Chondrocyte (in vitro differentiated cells): ENCODE measurements at regions not wholly inside any gene's neighbourhood (a gene's known extent, or its start where the extent isn't known, plus 50 kb on each side); places are given as distances from the start of the nearest gene placed in this dataset.
"Not testable (repeated sequence)": the region's sequence is repeated elsewhere in the genome, so short reads cannot be mapped to it uniquely, and the experiment has no call there.

Experiments
- DNase-seq: peaks from one replicate; pipeline ENCODE4 v3.0.0; 2021; ENCODE audit warnings: mixed read lengths, low spot score
- H3K27ac Mint-ChIP-seq: one replicate; pipeline ENCODE4 v1.8.0; 2021; ENCODE audit warnings: mild to moderate bottlenecking, moderate library complexity, mixed read lengths; ENCODE audit not compliant: unreplicated experiment
- H3K27me3 Mint-ChIP-seq: 2 replicates; pipeline ENCODE4 v1.8.0; 2021; ENCODE audit warnings: low read depth, mixed read lengths
- H3K36me3 Mint-ChIP-seq: 2 replicates; pipeline ENCODE4 v1.8.0; 2021; ENCODE audit warnings: low read depth, mixed read lengths
- H3K4me1 Mint-ChIP-seq: 2 replicates; pipeline ENCODE4 v1.8.0; 2021; ENCODE audit warnings: low read depth, mild to moderate bottlenecking, mixed read lengths
- H3K4me3 Mint-ChIP-seq: one replicate; pipeline ENCODE4 v1.8.0; 2021; ENCODE audit warnings: mild to moderate bottlenecking, moderate library complexity, mixed read lengths; ENCODE audit not compliant: unreplicated experiment
- H3K9me3 Mint-ChIP-seq: 2 replicates; pipeline ENCODE4 v1.8.0; 2021; ENCODE audit warnings: low read depth, mixed read lengths
- TF ChIP-seq, protein P1 (sequence below): fragments of 200-600 bp; sonication (generic); IDR thresholded peaks from 2 replicates; pipeline ENCODE4 v1.5.0; 2021; ENCODE audit warnings: antibody characterized with exemption, mild to moderate bottlenecking, moderate library complexity

DNA sequence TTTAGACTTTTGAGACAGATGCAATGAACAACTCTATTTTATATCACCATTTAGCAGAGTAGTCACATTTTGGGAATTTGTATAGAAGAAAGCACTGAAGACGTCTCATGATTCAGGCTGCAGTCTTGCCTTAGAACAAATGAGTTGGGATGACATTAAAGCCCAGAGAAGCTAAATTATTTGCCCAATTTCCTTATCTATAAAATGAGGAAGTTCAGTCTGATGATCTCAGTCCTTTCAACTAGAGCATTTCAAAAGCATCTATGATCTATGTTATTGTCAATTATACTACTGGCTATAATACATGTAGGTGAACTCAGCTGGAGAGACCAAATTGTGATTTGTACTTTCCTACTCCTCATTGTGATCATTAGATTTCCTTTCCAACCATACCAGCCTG lies 154.1 kb downstream of the OSTF1 start:
- no peak for DNase-seq
- peaks cover 14% of the 10 kb centered on the region for H3K27me3 Mint-ChIP-seq
- no peak overlapping the region for H3K4me3 Mint-ChIP-seq
- H3K4me1 Mint-ChIP-seq, result peaks cover 5% of the 10 kb centered on the region
- TF ChIP-seq, protein P1, sequence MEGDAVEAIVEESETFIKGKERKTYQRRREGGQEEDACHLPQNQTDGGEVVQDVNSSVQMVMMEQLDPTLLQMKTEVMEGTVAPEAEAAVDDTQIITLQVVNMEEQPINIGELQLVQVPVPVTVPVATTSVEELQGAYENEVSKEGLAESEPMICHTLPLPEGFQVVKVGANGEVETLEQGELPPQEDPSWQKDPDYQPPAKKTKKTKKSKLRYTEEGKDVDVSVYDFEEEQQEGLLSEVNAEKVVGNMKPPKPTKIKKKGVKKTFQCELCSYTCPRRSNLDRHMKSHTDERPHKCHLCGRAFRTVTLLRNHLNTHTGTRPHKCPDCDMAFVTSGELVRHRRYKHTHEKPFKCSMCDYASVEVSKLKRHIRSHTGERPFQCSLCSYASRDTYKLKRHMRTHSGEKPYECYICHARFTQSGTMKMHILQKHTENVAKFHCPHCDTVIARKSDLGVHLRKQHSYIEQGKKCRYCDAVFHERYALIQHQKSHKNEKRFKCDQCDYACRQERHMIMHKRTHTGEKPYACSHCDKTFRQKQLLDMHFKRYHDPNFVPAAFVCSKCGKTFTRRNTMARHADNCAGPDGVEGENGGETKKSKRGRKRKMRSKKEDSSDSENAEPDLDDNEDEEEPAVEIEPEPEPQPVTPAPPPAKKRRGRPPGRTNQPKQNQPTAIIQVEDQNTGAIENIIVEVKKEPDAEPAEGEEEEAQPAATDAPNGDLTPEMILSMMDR, result no peak
- no peak overlapping the region for H3K27ac Mint-ChIP-seq
- peaks cover 5% of the 10 kb centered on the region for H3K36me3 Mint-ChIP-seq
- peaks cover 13% of the 10 kb centered on the region for H3K9me3 Mint-ChIP-seq

DNA sequence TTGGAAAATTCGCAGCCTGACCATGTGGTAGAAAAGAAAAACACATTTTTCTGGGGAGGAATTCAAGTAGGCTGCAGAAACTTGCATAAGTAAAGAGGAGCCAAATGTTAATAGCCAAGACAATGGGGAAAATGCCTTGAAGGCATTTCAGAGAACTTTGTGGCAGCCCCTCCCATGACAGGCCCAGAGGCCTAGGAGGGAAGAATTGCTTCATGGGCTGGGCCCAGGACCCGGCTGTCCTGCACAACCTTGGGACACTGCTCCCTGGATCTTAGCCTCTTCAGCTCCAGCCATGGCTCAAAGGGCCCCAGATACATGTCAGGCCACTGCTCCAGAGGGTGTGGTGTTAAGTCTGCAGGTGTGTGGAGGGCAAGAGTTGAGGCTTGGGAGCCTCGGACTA lies 158.6 kb downstream of the OSTF1 start:
- Mint-ChIP-seq H3K27ac (no peak overlapping the region), H3K9me3 (peaks cover 41% of the 10 kb centered on the region), H3K27me3 (peaks cover 9% of the 10 kb centered on the region), H3K4me1 (no peaks in the 10 kb centered on the region), H3K36me3 (peaks cover 14% of the 10 kb centered on the region), H3K4me3 (no peak overlapping the region)
- no peak for DNase-seq
- TF ChIP-seq, protein P1, result no peak

DNA sequence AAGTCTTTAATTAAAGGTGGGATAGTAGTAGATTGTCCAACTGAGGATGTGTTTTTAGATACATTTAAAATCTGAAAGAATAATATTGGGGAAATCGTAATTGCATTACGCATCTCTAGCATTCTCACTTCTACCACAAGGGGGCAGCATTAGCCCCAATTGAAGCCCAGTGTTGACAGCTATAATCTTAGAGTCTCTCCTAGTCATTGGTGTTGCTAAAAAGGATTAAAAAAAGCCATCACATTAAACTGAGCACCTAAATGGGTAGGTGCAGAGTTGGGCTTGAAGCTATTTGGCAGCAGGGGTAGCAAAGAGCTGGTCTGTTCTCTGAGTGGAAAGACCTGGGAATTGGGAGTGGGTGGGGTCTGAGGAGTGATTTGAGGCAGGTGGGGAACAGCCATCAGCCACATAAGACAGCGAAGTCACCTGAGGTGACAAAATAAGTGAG lies 177.2 kb downstream of the OSTF1 start:
- peaks cover 3% of the 10 kb centered on the region for H3K36me3 Mint-ChIP-seq
- DNase-seq, result no peak

DNA sequence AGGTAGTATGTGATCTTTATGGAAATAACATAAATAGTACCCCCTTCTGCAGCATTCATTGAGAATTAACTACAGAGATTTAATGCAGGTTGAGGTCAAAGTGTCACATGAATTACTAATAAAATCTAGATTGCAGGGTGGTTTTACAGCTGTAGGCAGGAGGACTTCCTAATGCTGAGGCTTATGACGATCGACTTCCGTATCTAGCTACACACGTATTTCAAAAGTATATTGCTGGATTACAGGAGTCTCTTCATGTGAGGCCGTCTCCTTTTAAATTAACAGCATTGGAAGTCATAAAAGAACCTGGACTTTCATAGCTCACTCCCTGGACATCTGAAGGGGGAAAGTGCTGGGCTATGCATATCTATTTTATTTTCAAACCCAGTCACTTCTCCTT lies 180.9 kb downstream of the OSTF1 start:
- no peak overlapping the region for H3K27ac Mint-ChIP-seq
- no peaks in the 10 kb centered on the region for H3K27me3 Mint-ChIP-seq

More for the DNA sequence above, 177.2 kb downstream of the OSTF1 start:
- TF ChIP-seq, protein P1, result peak; percentile 98
- H3K4me1 Mint-ChIP-seq, result peaks cover 34% of the 10 kb centered on the region
- peak overlapping the region; percentile 43 for H3K27ac Mint-ChIP-seq
- no peaks in the 10 kb centered on the region for H3K27me3 Mint-ChIP-seq
- H3K4me3 Mint-ChIP-seq, result no peak overlapping the region
- peaks cover 4% of the 10 kb centered on the region for H3K9me3 Mint-ChIP-seq

DNA sequence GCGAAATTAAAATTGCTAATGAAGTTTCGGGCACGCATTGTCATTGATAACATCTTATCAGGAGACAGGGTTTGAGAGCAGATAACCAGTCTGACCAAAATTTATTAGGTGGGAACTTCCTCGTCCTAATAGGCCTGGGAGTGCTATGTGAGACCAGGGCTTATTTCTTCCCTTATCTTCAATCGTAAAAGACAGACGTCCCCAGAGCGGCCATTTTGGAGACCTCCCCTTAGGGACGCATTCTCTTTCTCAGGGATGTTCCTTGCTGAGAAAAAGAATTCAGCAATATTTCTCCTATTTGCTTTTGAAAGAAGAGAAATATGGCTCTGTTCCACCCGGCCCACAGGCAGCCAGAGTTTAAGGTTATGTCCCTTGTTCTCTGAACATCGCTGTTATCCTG lies 184.7 kb downstream of the OSTF1 start:
- not testable (repeated sequence) for H3K4me3 Mint-ChIP-seq, H3K4me1 Mint-ChIP-seq, H3K27ac Mint-ChIP-seq, H3K36me3 Mint-ChIP-seq, DNase-seq, H3K27me3 Mint-ChIP-seq
- H3K9me3 Mint-ChIP-seq, result peaks cover 32% of the 10 kb centered on the region

More for the DNA sequence above, 180.9 kb downstream of the OSTF1 start:
- TF ChIP-seq, protein P1, result no peak
- Mint-ChIP-seq H3K4me3 (no peak overlapping the region), H3K4me1 (peaks cover 26% of the 10 kb centered on the region), H3K36me3 (peaks cover 4% of the 10 kb centered on the region), H3K9me3 (peaks cover 21% of the 10 kb centered on the region)
- DNase-seq, result no peak

DNA sequence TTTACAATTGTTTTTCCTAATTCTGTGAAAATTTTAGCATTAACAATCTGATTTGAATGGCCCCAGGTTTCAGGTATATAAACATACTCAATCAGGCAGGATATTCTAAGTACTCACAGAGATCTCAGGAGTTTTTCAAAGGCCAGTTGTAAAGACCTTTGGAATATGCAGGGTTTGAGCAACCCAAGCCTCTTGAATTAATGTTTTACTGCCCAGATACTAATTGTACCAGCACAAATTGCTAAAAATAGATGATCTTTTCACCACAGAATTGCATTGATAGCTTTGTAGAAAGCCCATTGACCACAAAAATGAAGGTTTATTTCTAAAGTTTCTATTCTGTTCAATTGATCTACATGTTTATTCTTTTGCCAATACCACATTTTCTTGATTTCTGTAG lies 186.5 kb downstream of the OSTF1 start:
- Mint-ChIP-seq H3K4me1 (no peaks in the 10 kb centered on the region), H3K9me3 (peaks cover 36% of the 10 kb centered on the region), H3K36me3 (peaks cover 6% of the 10 kb centered on the region), H3K27me3 (no peaks in the 10 kb centered on the region), H3K4me3 (no peak overlapping the region), H3K27ac (no peak overlapping the region)
- TF ChIP-seq, protein P1, result no peak
- DNase-seq, result no peak
